GM18505 (cell line): ENCODE measurements at regions not wholly inside any gene's neighbourhood (a gene's known extent, or its start where the extent isn't known, plus 50 kb on each side); places are given as distances from the start of the nearest gene placed in this dataset.

Experiments
- ATAC-seq: cut with Tn5 transposase; IDR thresholded peaks from one replicate; pipeline ENCODE4 v1.9.1; 2021; ENCODE audit not compliant: unreplicated experiment
- POLR2A ChIP-seq: IDR thresholded peaks from 4 replicates; pipeline ENCODE4 v1.6.1; 2011; ENCODE audit warnings: borderline replicate concordance; ENCODE audit not compliant: insufficient read depth, insufficient read length; ENCODE audit errors: extremely low read depth

DNA sequence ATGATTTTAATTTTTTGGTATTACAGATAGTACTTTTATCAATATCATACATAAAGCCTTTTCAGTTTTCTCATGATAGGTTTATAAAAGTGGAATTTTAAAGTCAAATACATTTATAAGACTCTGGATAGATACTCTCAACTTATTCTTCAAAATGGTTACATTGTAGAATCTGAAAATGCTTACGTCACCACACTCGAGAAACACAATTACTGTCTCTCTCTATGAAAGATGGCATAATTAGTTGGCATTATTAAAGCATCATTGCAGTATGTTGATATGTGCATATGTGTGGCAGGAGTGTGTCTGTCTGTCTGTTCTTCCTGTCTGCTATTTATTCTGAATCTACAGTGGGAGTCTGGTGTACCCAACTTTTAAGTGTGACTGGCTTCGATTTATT is 397.1 kb downstream of the SNAPC1 start:
- no peak for ATAC-seq
- TF ChIP-seq POLR2A: no peak

DNA sequence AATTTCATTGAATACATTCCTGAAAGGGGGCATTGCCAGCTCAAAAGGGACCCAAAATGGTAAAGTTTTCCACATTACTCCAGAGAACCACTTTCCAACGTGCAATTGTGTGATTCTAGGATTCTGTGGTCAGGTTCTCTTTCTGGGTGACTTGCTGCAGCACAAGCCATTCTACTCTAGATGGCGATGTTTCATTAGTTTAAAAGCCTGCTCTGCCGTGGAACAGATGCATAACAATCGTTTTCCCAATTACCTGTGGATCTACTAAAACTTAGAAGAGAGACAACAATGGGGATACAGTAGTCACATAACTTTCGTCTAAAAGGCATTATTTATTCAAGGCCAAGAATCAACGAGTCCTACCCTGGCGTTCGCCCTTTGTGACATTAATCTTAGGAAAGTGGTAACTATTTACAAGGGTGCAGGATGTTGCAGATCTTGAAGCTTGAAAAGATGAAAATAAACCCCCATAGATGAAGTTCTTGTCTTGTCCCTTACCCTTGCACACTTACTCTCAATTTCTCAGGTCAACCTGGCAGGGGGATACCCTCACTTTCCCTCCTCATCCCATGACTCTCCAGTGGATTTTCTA is 400.9 kb downstream of the SNAPC1 start:
- no peak for TF ChIP-seq POLR2A
- ATAC-seq: peak; percentile 62

DNA sequence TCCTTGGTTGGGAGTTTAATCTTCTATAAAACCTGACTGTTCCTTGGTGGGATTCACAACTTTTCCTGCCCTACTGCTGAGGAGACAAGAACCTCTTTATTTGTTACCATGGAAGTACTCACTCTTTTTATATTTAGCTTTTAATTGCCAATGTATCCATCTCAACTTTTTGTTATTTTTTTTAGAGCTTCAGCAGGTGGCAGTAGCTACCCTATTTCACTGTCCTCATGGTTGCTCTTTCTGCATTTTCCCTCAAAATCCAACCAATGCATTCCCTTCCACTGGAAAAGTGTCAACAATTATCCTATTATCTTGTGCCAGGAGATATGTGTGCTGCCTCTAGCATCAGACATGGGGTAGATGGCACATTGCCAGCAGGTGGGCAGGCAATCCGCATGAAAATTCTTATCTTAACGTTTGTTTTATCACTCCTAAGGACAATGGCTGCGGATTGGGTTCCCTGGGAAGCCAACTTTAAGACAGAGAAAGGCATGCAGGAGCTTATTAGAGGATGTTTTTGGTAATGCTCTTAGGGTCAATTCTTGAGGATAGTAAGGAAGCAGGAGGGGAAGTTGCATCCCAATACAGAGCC is 406.4 kb downstream of the SNAPC1 start:
- no peak for TF ChIP-seq POLR2A
- no peak for ATAC-seq

DNA sequence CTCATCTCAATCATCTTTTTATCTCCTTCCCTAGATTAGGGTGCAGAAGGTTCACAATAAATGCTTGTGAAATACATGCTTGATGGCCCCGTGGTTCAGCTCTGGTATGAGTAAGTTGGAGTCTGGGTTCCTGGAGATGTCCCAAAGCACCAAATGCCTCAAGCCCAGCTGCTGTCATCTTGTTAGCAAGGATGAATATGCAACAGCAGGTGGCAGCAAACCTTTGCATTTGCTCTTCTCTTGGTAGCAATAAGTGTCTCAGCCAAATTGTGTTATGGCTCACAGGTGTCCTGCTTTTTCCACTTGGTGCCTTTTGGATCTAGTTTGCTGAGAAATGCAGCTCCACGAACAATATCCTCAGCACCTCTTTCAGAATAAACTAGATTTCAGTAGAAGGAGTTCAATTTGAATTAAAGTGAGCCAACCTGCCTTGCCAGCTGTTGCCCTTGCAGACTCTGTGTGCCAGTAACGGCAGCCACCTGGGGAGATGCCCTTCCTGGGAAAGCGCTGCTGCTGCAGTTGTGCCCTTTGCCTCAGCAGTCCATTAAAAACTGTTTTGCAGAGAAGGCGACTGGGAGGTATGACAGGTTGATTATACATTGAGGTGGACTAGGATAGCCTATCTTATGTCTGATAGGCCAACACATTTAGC is 417.3 kb downstream of the SNAPC1 start:
- no peak for TF ChIP-seq POLR2A
- ATAC-seq: no peak

- TF ChIP-seq POLR2A: no peak
- no peak for ATAC-seq
Measured at GRCh38 chr14:62181591-62181990, 419.4 kb downstream of the SNAPC1 start.

- no peak for TF ChIP-seq POLR2A
- ATAC-seq: no peak
Measured at GRCh38 chr14:62185078-62185477, 422.9 kb downstream of the SNAPC1 start.

DNA sequence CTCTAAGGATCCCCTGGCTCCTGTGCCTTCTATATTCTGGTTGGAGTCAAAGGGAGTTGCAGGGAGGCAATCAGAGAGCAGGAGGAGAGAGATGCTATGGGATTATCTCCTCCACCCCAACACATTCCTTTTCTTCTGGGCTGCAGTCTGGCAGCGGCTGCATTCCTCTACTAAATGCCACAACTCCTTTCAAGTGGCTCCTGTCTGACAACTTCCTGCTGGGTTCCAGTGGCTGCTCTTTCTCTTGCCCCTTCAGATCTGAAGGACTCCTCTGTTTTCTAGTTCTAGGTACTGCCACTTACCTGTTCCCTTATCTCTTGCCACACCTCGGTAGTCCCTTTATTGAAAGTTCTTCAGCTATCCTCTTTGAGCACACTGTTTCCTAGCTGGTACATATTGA is 425.0 kb downstream of the SNAPC1 start:
- no peak for TF ChIP-seq POLR2A
- no peak for ATAC-seq

GRCh38 chr14:62189698-62190097 is 427.5 kb downstream of the SNAPC1 start:
- TF ChIP-seq POLR2A: no peak
- no peak for ATAC-seq

- no peak for TF ChIP-seq POLR2A
- ATAC-seq: no peak
Measured at GRCh38 chr14:62206456-62206855, 444.2 kb downstream of the SNAPC1 start.

GRCh38 chr14:62209287-62209899 is 447.2 kb downstream of the SNAPC1 start:
- no peak for ATAC-seq
- no peak for TF ChIP-seq POLR2A

GRCh38 chr14:62213516-62213915 is 451.3 kb downstream of the SNAPC1 start:
- ATAC-seq: no peak
- no peak for TF ChIP-seq POLR2A

DNA sequence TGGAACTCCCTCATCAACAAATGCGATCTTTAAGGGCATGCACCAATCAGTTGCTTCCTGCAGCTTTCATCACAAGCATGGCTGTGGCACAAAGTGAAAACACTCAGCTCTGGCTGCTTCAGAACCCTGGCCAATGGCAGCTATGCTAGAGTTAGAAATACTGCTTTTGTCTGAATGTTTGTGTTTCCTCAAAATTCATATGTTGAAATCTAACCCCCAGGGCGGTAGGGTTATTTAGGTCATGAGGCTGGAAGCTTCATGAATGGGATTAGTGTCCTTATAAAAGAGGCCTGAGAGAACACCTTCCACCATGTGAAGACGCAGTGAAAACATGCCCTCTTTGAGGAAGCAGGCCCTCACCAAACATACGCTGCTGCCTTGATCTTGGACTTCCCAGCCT is 453.9 kb downstream of the SNAPC1 start:
- ATAC-seq: no peak
- no peak for TF ChIP-seq POLR2A

- ATAC-seq: no peak
- no peak for TF ChIP-seq POLR2A
Measured at GRCh38 chr14:62234849-62235248, 472.6 kb downstream of the SNAPC1 start.

GRCh38 chr14:62244221-62244620 is 482.0 kb downstream of the SNAPC1 start:
- no peak for TF ChIP-seq POLR2A
- no peak for ATAC-seq
